HG03175 (cell line): ENCODE measurements at regions not wholly inside any gene's neighbourhood (a gene's known extent, or its start where the extent isn't known, plus 50 kb on each side); places are given as distances from the start of the nearest gene placed in this dataset.

Experiments used
- ATAC-seq: cut with Tn5 transposase; IDR thresholded peaks from one replicate; pipeline ENCODE4 v1.9.1; 2021; ENCODE audit warnings: mild to moderate bottlenecking, moderate library complexity; ENCODE audit not compliant: unreplicated experiment

- ATAC-seq: no peak
Observed at GRCh38 chr9:1832960-1833359, 182.2 kb upstream of the SMARCA2 start.

DNA sequence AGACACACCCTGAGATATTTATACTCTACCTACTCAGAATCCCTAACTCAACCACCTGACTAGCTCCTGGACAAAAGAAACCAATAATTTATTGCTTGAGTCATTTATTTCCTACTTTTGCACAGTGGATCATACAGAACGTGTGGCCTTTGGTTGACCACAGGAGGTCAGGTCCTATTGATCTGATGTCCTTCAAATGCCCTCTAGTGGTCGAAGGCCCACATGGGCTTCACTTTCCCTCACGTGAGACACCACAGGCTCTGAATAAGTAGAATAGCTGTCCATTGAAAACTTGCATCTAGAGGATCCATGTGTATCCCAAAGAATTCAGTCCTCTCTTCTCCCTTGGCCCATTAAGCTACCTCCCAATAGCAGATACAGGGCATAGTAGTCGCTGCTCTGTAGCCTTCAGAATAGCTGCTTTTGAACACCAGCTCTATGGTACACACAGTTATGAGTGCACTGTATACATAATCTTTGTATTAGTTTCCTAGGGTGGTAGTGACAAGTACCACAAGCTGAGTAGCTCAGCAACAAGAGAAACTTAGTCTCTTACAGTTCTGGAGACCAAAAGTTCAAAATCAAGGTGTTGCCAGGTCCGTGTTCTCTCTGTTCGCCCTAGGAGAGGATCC is 177.6 kb upstream of the SMARCA2 start:
- peak; percentile 84 for ATAC-seq

- ATAC-seq: no peak
Observed at GRCh38 chr9:1839909-1840308, 175.2 kb upstream of the SMARCA2 start.

DNA sequence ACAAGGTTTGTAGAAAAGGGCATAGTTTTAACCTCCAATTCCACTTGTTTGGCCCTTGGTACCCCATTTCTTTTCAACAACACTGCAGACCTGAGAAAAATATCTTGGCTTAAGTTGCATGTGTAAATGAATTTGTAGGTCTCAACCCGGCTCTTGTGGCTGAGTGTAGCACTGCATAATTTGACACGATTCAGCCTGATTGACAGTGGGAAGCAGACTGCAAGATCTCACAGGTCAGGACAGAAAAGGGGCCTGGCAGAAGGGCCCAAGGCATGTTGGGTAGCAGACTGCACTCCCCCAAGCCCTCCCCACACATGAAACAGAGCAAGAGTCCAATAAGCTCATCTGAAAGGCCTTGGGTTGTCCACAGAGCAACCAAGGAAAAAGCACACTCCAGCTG is 169.7 kb upstream of the SMARCA2 start:
- no peak for ATAC-seq

DNA sequence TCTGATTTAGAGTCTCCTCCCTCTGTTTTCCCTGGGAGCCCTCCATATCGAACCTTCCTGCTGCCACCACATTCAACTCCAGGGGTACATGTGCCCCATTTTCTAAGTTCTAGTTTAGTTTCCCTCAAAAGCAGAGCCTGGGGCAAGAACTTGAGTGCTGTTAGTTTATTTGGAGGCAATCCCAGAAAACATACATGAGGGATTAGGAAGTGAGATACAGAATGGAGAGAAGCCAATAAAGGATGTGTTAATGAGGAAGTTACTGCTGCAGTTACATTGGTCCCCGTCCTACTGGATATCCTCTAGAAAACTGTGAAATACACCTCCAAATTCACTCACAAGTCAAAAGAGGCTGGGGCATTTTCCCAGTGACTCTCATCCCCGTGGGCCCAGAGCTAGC is 159.4 kb upstream of the SMARCA2 start:
- no peak for ATAC-seq

DNA sequence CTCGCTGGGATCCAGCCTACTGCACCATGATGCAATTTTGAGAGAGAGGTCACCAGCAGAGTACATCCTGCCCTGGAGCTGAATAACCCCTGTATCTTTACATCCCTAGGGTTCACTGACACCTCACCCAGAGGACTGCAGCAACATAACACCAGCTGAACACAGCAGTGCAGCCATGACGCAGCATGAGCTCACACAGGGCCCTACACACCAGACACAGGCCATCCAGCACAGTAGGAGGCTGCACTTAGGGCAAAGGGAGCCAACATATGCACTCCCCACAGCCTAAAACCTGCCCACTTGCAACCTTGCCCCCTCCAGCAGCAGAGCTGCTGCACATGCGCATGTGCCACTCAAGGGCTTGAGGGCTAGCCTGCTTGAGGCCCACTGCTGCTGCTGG is 157.3 kb upstream of the SMARCA2 start:
- ATAC-seq: no peak

DNA sequence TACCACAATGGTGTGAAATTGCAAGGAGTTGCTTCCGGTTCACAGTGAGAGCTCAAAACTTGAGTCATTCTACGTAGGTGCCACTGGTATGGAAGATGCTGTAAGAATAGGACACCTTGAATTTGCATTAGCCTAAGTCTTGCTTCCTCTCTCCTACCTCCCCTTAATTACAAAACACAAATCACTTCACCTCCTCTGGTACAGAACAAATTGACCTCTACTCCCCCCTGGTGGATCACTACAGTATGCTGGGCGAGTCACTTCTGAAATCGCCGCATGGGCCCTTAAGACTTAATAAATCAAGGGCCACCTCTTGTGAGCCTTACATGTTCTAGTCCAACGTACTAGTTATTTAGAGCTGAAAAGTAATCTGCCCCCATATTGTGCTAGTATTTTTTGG is 145.3 kb upstream of the SMARCA2 start:
- ATAC-seq: peak; percentile 93

- no peak for ATAC-seq
Observed at GRCh38 chr9:1870915-1871314, 144.2 kb upstream of the SMARCA2 start.

- no peak for ATAC-seq
Observed at GRCh38 chr9:1871626-1872419, 143.3 kb upstream of the SMARCA2 start.

DNA sequence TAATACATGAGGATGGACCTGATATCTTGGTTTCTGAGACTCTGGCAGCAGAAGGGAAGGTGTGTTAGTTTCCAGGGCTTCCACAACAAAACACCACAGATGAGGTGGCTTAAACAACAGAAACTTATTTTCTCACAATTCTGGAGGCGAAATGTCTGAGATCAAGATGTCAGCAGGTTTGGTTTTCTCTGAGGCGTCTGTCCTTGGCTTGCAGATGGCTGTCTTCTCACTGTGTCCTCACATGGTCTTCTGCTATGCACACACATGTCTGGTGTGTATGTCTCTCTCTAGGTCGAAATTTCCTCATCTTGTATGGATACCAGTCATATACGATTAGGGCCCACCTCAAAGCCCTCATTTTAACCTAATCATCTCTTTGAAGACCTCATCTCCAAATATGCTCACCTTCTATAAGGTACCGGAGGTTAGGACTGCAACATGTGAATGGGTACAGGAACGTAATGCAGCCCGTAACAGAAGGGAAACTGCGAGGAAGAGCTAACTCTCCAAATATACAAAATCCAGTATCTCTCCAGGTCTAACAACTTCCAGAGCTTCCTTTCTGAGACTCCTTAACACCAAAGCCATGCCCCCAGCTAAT is 139.8 kb upstream of the SMARCA2 start:
- ATAC-seq: no peak

- peak; percentile 67 for ATAC-seq
Observed at GRCh38 chr9:1875921-1876448, 139.2 kb upstream of the SMARCA2 start.

DNA sequence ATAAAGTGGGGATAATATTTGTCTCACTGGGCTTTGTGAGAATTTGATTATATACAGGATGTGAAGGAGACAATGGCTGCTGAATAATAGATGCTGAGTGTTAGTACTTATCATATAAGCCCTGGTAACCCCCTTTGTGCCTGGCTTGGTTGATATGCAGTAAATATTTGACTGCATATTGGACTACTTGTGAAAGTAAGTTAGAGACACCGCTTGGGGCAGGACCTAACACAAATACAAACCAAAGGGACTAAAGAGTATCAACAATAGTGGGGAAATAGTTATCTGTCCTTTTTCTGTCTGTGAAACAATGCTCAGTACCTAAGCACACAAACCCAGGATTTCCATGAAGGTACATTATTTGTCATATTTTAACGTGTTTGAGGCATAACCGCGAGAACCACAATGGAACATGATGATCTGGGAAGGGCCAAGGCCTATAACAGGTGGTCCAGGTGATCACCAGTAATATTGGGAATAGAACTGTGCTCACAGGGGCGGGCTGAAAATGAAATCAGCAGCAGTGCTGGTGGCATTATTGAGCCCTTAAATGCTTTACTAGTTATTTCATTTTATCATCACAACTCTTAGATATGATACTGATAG is 138.2 kb upstream of the SMARCA2 start:
- ATAC-seq: peak; percentile 14

DNA sequence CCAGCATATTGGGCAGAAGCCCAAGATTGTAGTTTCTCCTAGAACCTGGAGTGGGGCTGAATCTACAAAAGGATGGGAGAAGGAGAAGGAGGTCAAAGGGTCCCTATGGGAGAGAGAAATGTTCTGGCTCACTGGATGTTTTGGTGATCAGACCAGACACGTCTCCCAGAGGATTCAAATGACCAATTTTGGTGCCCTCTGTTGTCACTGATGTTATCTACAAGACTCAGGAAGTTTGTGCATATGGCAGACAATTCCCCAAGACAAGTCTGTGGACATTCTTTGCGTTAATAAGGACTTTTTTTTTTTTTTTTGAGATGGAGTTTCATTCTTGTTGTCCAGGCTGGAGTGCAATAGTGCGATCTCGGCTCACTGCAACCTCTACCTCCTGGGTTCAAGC is 137.2 kb upstream of the SMARCA2 start:
- ATAC-seq: no peak

DNA sequence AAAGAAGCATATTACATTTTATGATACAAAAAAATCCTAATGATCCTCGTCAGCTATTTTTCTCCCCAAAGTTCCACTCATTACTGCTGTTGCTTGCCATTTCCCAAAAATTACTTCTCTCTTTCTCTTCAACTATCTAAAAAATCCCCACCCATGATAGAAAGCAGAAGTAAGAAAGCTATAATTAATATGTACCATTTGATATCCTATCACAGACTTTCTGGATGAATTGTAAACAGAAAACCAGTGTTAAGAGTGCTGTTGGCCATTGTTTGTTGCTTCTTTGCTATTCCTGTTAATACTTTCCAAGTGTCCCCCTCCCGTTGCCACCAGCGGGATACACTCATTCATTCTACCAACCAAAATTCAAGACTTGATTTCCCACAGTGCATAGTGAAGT is 136.3 kb upstream of the SMARCA2 start:
- ATAC-seq: no peak

- peak; percentile 41 for ATAC-seq
Observed at GRCh38 chr9:1879501-1879900, 135.6 kb upstream of the SMARCA2 start.

GRCh38 chr9:1880038-1880565 is 135.0 kb upstream of the SMARCA2 start:
- ATAC-seq: no peak

GRCh38 chr9:1881708-1882295 is 133.3 kb upstream of the SMARCA2 start:
- no peak for ATAC-seq

- no peak for ATAC-seq
Observed at GRCh38 chr9:1882711-1883403, 132.3 kb upstream of the SMARCA2 start.

- ATAC-seq: no peak
Observed at GRCh38 chr9:1890201-1890600, 124.9 kb upstream of the SMARCA2 start.

GRCh38 chr9:1890816-1891215 is 124.3 kb upstream of the SMARCA2 start:
- no peak for ATAC-seq
